Thymus (tissue), 11 donors: ENCODE measurements at regions not wholly inside any gene's neighbourhood (a gene's known extent, or its start where the extent isn't known, plus 50 kb on each side); places are given as distances from the start of the nearest gene placed in this dataset.

ENCODE experiments used
- DNase-seq, 9 donors: peaks; one replicate each; pipeline ENCODE4 v3.0.0-alpha.2; 2013; ENCODE audit warnings: low spot score in 9 of 9, low read depth in 6 of 9, missing footprints in 1 of 9
- H3K27ac ChIP-seq, 2 donors: one replicate each; pipeline ENCODE4 v1.5.1; 2013; ENCODE audit warnings: control low read depth in 1 of 2, low read depth in 1 of 2, low read length in 1 of 2, mild to moderate bottlenecking in 1 of 2, moderate library complexity in 1 of 2
- H3K27me3 ChIP-seq, 2 donors: one replicate each; pipeline ENCODE4 v1.5.1; 2013; ENCODE audit warnings: low read length in 1 of 2; ENCODE audit not compliant: control insufficient read depth in 2 of 2, insufficient read depth in 1 of 2
- H3K36me3 ChIP-seq, 2 donors: one replicate each; pipeline ENCODE4 v1.5.1; 2013; ENCODE audit warnings: low read length in 1 of 2, mild to moderate bottlenecking in 1 of 2, moderate library complexity in 1 of 2; ENCODE audit not compliant: control insufficient read depth in 2 of 2, insufficient read depth in 2 of 2
- H3K4me1 ChIP-seq, 2 donors: one replicate each; pipeline ENCODE4 v1.5.1; 2013; ENCODE audit warnings: low read length in 2 of 2; ENCODE audit not compliant: control insufficient read depth in 2 of 2, insufficient read depth in 2 of 2
- H3K4me3 ChIP-seq, 2 donors: one replicate each; pipeline ENCODE4 v1.5.1; 2013; ENCODE audit warnings: low read length in 2 of 2, control low read depth in 1 of 2, mild to moderate bottlenecking in 1 of 2
- H3K9me3 ChIP-seq, 2 donors: one replicate each; pipeline ENCODE4 v1.5.1; 2013; ENCODE audit warnings: low read length in 1 of 2, mild to moderate bottlenecking in 1 of 2; ENCODE audit not compliant: control insufficient read depth in 2 of 2, insufficient read depth in 1 of 2
- WGBS: extraction: QIAGEN DNeasy Blood & Tissue Kit; methylation state at CpG from one replicate; pipeline ENCODE4 v1.1.7; 2013; 5-methylcytosine and 5-hydroxymethylcytosine counted together
- donor health status: healthy.

- Histone ChIP-seq H3K9me3 (no peaks in the 10 kb centered on the region), H3K4me1 (no peaks in the 10 kb centered on the region), H3K27ac (no peak overlapping the region), H3K4me3 (no peak overlapping the region), H3K27me3 (no peaks in the 10 kb centered on the region), H3K36me3 (no peaks in the 10 kb centered on the region)
- no peak for DNase-seq
- WGBS, result 93% methylated on average over 3 of the region's 3 CpGs
These were observed 260.9 kb downstream of the SLC7A11 start for GRCh38 chr4:137981277-137981676.

GRCh38 chr4:137980641-137981040 lies 261.5 kb downstream of the SLC7A11 start:
- no peaks in the 10 kb centered on the region for H3K4me1 ChIP-seq
- H3K36me3 ChIP-seq, result no peaks in the 10 kb centered on the region
- H3K27me3 ChIP-seq, result no peaks in the 10 kb centered on the region
- DNase-seq, result no peak
- H3K9me3 ChIP-seq, result no peaks in the 10 kb centered on the region
- WGBS, result 97% methylated on average over 2 of the region's 2 CpGs
- no peak overlapping the region for H3K4me3 ChIP-seq
- no peak overlapping the region for H3K27ac ChIP-seq

GRCh38 chr4:137979938-137980337 lies 262.2 kb downstream of the SLC7A11 start:
- WGBS, result 92% methylated on average over 1 of the region's 1 CpG
- Histone ChIP-seq H3K4me1 (no peaks in the 10 kb centered on the region), H3K4me3 (no peak overlapping the region), H3K27me3 (no peaks in the 10 kb centered on the region), H3K9me3 (no peaks in the 10 kb centered on the region), H3K36me3 (no peaks in the 10 kb centered on the region), H3K27ac (no peak overlapping the region)
- DNase-seq, result no peak

- WGBS, result 89% methylated on average over 3 of the region's 3 CpGs
- H3K4me1 ChIP-seq, result no peaks in the 10 kb centered on the region
- H3K27ac ChIP-seq, result no peak overlapping the region
- H3K27me3 ChIP-seq, result no peaks in the 10 kb centered on the region
- no peak overlapping the region for H3K4me3 ChIP-seq
- no peak for DNase-seq
- H3K36me3 ChIP-seq, result no peaks in the 10 kb centered on the region
- H3K9me3 ChIP-seq, result no peaks in the 10 kb centered on the region
These were observed 273.0 kb downstream of the SLC7A11 start for GRCh38 chr4:137968956-137969678.

- DNase-seq, result no peak
- WGBS, result 94% methylated on average over 6 of the region's 6 CpGs
- Histone ChIP-seq H3K27ac (no peak overlapping the region), H3K27me3 (no peaks in the 10 kb centered on the region), H3K36me3 (no peaks in the 10 kb centered on the region), H3K4me3 (no peak overlapping the region), H3K4me1 (no peaks in the 10 kb centered on the region), H3K9me3 (no peaks in the 10 kb centered on the region)
These were observed 274.5 kb downstream of the SLC7A11 start for GRCh38 chr4:137967480-137968190.

GRCh38 chr4:137966504-137966903 lies 275.6 kb downstream of the SLC7A11 start:
- Histone ChIP-seq H3K27ac (no peak overlapping the region), H3K27me3 (no peaks in the 10 kb centered on the region), H3K4me3 (no peak overlapping the region), H3K4me1 (no peaks in the 10 kb centered on the region), H3K9me3 (no peaks in the 10 kb centered on the region), H3K36me3 (no peaks in the 10 kb centered on the region)
- 82% methylated on average over 3 of the region's 3 CpGs for WGBS
- no peak for DNase-seq

- H3K4me3 ChIP-seq, result no peak overlapping the region
- H3K4me1 ChIP-seq, result no peaks in the 10 kb centered on the region
- H3K36me3 ChIP-seq, result no peaks in the 10 kb centered on the region
- H3K27me3 ChIP-seq, result no peaks in the 10 kb centered on the region
- no peak for DNase-seq
- no peaks in the 10 kb centered on the region for H3K9me3 ChIP-seq
- H3K27ac ChIP-seq, result no peak overlapping the region
These were observed 281.1 kb downstream of the SLC7A11 start for GRCh38 chr4:137961051-137961438.

- WGBS, result 87% methylated on average over 3 of the region's 3 CpGs
- Histone ChIP-seq H3K4me3 (no peak overlapping the region), H3K27me3 (no peaks in the 10 kb centered on the region), H3K27ac (no peak overlapping the region), H3K36me3 (no peaks in the 10 kb centered on the region), H3K9me3 (no peaks in the 10 kb centered on the region), H3K4me1 (no peaks in the 10 kb centered on the region)
- DNase-seq, result peak in 1 of 9 donors; percentile 7
These were observed 281.6 kb downstream of the SLC7A11 start for GRCh38 chr4:137960371-137961050.

GRCh38 chr4:137957806-137958205 lies 284.3 kb downstream of the SLC7A11 start:
- no peak overlapping the region for H3K27ac ChIP-seq
- H3K36me3 ChIP-seq, result no peaks in the 10 kb centered on the region
- H3K4me3 ChIP-seq, result no peak overlapping the region
- no peaks in the 10 kb centered on the region for H3K27me3 ChIP-seq
- H3K4me1 ChIP-seq, result no peaks in the 10 kb centered on the region
- DNase-seq, result no peak
- 96% methylated on average over 3 of the region's 3 CpGs for WGBS
- no peaks in the 10 kb centered on the region for H3K9me3 ChIP-seq
